Astrocyte of the cerebellum (primary cell): ENCODE measurements at regions not wholly inside any gene's neighbourhood (a gene's known extent, or its start where the extent isn't known, plus 50 kb on each side); places are given as distances from the start of the nearest gene placed in this dataset.

ENCODE experiments used
- DNase-seq: peaks from one replicate; pipeline ENCODE4 v3.0.0-alpha.2; 2011; ENCODE audit warnings: low read depth
- H3K4me3 ChIP-seq: 2 replicates; pipeline ENCODE4 v1.5.1; 2011; ENCODE audit warnings: mild to moderate bottlenecking, low read depth, low read length, moderate library complexity
- in situ Hi-C: cut with HindIII; loops from 2 replicates; pipeline ENCODE4 v1.10.0; 2017; ENCODE audit warnings: low sequenced_read_pairs
- TF ChIP-seq, protein P1 (sequence below): IDR thresholded peaks from 2 replicates; pipeline ENCODE4 v1.5.1; 2012; ENCODE audit warnings: low read length, low read depth, moderate library complexity, mild to moderate bottlenecking; ENCODE audit errors: missing control alignments

- in situ Hi-C loops = no loop called here
- peak; percentile 20 for DNase-seq
- no peak overlapping the region for H3K4me3 ChIP-seq
- TF ChIP-seq, protein P1, sequence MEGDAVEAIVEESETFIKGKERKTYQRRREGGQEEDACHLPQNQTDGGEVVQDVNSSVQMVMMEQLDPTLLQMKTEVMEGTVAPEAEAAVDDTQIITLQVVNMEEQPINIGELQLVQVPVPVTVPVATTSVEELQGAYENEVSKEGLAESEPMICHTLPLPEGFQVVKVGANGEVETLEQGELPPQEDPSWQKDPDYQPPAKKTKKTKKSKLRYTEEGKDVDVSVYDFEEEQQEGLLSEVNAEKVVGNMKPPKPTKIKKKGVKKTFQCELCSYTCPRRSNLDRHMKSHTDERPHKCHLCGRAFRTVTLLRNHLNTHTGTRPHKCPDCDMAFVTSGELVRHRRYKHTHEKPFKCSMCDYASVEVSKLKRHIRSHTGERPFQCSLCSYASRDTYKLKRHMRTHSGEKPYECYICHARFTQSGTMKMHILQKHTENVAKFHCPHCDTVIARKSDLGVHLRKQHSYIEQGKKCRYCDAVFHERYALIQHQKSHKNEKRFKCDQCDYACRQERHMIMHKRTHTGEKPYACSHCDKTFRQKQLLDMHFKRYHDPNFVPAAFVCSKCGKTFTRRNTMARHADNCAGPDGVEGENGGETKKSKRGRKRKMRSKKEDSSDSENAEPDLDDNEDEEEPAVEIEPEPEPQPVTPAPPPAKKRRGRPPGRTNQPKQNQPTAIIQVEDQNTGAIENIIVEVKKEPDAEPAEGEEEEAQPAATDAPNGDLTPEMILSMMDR = no peak
Measured at GRCh38 chr13:105598529-105598928, 936.9 kb downstream of the EFNB2 start.

DNA sequence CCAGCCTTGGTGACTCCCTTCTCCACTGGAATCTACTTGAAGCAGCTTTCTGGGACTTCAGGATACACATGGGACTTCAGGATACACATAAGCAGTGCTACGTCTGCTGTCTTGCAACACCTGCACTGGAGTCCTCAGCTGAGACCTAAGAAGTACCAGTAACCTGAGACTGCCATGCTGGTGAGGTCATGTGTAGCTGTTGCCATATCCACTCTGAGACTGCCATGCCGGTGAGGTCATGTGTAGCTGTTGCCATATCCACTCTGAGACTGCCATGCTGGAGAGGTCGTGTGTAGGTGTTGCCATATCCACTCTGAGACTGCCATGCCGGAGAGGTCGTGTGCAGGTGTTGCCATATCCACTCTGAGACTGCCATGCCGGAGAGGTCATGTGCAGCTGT, 937.9 kb downstream of the EFNB2 start:
- no peak overlapping the region for H3K4me3 ChIP-seq
- in situ Hi-C loops = no loop called here

GRCh38 chr13:105595471-105595870, 940.0 kb downstream of the EFNB2 start:
- TF ChIP-seq, protein P1 = no peak
- DNase-seq = no peak
- in situ Hi-C loops = no loop called here

More for the DNA sequence above, 937.9 kb downstream of the EFNB2 start:
- TF ChIP-seq, protein P1 = no peak
- no peak for DNase-seq

DNA sequence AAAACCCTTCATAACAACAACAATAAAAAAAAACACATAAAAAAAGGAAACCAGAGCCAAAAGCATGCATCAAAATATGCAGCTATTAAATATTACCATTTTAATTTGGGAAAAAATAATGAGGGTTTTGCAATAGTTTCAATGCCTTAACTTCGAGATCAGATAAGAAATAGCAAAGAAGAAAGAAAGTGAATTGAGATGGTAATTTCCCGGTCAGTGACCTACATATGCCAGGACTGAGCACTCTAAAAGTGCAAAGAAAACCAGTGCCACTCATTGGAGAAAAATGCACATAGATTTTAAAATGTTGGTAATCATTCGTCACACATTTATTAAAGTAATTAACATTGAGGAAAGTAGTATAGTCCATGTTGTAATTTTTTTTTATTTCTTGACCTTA, 944.2 kb downstream of the EFNB2 start:
- H3K4me3 ChIP-seq = no peak overlapping the region
- in situ Hi-C loops = no loop called here
- no peak for DNase-seq
- TF ChIP-seq, protein P1 = no peak

More at GRCh38 chr13:105595471-105595870, 940.0 kb downstream of the EFNB2 start:
- H3K4me3 ChIP-seq = no peak overlapping the region

GRCh38 chr13:105587786-105588185, 947.7 kb downstream of the EFNB2 start:
- TF ChIP-seq, protein P1 = no peak
- in situ Hi-C loops = no loop called here
- DNase-seq = no peak
- no peak overlapping the region for H3K4me3 ChIP-seq

DNA sequence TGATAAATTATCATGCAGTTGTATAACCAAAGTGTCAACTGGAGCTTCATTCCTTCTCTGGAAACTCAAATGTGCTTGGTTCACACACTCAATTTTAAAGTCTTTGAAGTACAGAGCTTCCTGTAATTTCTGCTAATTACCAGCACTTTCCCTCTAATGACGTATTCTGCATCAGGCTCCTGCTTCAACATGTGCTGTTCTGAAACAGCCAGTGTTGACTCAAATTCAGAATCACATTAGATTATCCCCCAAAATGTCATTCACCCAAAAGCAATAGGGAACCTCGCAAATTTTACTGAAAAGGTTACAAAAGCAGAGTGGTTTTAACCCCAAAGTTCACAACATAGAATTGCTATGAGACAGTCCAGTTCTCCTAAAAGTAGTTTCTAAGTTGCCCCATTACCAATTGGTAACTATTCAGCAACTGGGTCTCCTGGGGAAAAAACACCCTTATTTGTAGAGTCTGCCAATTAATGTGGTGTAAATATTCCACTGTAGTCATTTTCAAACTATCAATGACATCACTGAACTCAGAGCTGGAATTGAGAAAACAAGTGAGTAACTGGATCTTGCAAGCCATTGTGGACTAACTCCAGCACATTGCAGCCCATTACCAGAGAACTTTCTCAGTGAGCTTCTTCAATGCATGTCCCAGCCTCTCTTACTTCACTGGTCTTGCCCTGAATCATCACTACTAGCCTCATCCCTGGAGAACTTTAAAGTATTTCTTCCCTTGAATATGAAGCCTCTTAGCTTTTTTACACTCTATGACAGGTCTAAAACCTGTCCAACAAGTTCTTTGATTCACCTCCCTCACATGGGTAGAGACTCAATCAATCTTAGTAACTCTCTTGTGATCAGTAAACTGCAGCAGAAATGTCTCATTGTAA, 955.4 kb downstream of the EFNB2 start:
- DNase-seq = no peak
- TF ChIP-seq, protein P1 = no peak
- no peak overlapping the region for H3K4me3 ChIP-seq
- in situ Hi-C loops = no loop called here
